HG02642 (cell line): ENCODE measurements at regions not wholly inside any gene's neighbourhood (a gene's known extent, or its start where the extent isn't known, plus 50 kb on each side); places are given as distances from the start of the nearest gene placed in this dataset.

Source experiments
- ATAC-seq: cut with Tn5 transposase; IDR thresholded peaks from one replicate; pipeline ENCODE4 v1.9.1; 2021; ENCODE audit warnings: mild to moderate bottlenecking; ENCODE audit not compliant: unreplicated experiment, poor library complexity

DNA sequence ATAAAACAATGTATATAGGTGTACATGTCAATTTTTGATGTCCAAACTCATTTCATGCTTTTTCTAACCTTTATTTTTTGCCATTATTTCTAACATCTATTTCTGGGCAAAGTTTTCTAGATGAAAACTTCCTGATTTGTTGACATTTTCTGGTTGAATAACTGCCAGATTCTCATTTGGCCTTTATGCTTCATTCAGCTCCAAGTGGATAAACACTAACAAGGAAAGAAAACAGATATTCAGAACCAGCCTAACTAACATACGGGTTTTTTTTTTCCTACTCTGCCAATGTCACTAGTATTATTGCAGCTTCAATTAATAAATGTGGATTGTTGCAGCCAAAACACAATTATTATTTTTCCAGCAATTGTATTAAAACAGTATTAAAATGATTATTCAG, 50.9 kb upstream of the RAP1GDS1 start:
- ATAC-seq, result no peak

DNA sequence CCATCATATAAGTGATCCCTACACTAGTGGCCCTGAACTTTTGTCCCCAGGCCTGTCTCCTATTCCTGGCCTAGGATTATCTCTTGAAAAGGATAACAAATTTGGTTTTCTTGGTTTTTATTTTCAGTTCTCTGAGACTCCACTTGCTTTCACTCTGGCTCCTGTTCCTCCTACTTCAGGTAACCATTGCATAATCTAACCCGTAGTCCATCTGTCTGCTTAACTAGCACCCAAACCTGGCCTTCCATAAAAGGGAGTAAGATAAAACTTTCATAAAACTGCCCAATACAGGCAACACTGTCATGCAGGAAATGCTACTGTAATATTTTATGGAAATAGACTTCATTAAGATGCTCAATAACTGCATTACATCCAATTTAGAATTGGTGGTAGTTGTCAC, 52.1 kb upstream of the RAP1GDS1 start:
- no peak for ATAC-seq

DNA sequence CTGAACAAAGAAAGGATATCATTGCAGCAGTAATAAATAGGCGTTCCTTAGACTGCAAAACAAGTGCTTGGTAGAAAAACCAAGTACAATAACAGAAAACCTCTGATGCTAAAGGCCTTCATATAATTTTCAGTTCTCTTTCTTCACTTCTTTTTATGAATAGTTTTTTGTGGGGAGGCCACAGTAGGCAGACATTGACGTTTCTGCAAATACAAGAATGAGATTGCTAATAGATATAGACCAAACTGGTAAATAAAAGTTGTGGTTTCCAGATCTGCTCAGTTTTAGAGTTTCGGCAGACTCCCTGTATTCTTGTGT, 57.0 kb upstream of the RAP1GDS1 start:
- peak; percentile 57 for ATAC-seq

DNA sequence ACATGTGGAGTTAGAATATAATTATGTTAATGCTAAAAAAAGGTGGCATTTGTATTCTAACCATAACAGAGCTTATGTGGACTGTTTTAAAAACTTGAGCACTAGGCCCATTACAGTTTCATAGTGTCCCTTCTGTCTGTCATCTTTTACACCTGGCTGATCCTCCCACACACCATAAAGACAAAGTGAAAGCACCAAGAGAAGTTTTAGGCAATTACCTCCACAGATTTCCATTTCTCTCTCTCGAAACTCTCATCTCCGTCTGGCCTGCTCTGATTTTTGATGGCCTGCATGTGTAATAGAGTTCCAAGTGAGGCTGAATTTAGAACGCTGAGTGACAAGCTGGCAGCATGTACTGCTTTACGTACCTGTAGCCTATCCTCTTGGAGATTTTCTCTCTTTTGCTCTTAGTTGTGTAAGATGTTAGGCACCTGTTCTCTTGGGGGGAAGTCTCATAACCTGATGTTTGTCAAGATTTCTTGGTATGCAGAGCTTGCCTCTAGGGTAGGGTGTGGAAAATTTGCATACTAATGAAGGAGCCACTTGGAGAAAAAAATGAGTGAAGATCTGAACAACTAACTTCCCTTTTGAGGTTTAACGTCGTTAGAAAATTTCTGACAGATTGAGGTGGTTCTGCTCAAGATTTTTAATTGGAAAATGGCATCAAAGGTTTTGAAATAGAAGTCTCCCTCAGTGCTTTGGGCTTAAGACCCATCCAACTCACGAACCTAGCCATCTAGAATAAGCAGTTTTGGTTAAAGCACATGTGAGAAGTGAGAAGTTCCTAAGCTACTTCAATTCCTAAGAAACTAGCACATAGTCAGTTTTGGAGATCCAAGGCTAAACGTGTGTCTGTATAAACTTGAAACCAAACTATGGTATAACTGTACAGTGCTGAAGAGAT, 57.6 kb upstream of the RAP1GDS1 start:
- peak; percentile 85 for ATAC-seq

DNA sequence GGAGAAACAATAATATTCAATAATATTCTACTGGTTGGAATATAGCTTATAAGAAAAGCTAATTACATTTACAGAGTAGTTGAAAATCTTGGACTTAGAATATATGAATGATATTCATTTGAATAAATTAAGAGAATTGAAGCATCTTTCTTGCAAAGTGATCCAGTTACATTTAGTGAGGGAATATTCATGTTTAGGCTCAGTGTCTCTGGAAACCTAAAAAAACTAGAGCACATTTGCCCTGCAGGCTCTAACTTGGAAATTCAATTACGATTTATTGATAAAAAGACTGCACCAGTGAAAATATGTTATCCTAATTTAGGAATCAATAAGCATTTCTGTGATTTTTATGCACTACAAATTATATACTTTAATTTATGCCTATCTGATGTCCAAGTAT, 58.3 kb upstream of the RAP1GDS1 start:
- no peak for ATAC-seq

DNA sequence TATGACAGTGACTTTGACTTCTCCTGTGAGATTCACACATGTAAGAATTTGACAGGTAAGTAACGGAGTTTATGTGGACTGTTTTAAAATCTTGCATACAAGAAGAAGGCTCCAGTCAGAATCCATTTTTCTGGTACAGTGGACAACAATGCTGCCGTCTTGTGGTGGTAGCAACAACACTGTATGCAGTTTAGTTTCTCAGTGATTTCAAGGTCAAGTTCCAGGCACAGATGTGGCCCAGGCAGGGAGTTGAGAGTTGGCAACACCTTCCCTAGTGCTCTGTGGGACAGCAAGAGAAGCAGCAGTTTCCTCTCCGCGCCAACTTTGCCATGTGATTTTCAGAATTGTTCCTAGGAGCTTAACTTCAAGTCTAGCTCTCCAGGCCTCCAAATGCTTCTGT, 56.0 kb upstream of the STPG2 start:
- no peak for ATAC-seq

DNA sequence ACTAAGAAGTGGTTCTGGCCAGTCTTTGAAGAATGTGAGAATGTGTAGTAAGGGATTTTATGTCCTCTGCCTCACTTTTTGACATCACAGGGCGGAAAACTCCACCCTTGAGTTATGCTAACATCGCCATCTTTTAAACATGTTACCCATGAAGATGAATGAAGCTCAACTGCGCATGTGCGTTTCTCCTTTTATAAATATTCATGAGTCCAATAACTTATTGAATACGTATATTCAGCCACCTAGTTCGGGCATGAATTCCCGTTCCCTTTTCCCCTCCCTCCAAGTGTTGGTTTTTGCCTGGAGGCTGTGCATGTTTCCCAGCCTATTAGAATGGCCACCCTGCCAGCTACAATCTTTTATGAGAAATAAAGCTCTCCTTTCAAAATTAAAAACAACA, 51.7 kb upstream of the STPG2 start:
- no peak for ATAC-seq

DNA sequence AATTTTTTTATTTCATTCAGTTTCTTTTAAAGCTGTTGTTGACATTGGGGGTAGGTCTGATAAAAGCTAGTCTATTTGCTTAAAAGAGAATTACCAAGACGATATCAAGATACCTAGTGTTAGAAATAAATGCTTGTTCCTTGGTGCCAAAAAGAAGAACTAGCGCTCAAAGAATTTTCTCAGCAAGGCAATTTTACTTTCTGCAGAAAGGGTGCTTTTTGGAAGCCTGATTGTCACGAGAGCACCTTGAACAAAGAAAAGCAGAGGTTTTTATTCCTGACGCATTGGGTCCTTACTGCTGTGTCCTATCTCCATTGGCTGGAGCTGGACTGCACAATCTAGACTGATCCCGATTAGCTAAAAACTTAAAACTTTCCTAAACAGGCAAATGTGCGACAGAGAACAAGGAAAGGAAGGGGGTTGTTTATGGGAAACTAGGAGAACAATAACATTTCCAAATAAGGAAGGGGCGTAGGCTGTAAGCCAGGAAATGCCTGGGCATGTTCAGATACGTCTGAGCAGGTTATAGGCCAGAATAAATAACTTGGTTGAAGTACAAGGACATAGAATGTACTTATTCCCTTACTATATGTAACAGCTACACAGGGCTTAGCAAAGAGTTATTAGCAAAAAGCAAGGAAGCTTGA, 50.3 kb upstream of the STPG2 start:
- ATAC-seq, result no peak
